ENCODE measurements at regions not wholly inside any gene's neighbourhood (a gene's known extent, or its start where the extent isn't known, plus 50 kb on each side); places are given as distances from the start of the nearest gene placed in this dataset.

GRCh38 chr12:40569626-40570179 lies 122.5 kb upstream of the CNTN1 start:
- no peak for DNase-seq
- intact Hi-C loops (cut with DNase I) = no loop called here
- 46 to 63% (median 56%) methylated on average over 1 of the region's 1 CpG for WGBS, 4 donors
- Histone ChIP-seq H3K9me3 (replicated peaks in 1 of 3) (peaks cover 0 to 4% (median 0%) of the 10 kb centered on the region in 3 donors), H3K4me3 (no peak overlapping the region), H3K36me3 (replicated peaks in 1 of 2) (no peaks in the 10 kb centered on the region), H3K4me1 (replicated peaks in 1 of 2) (peaks cover 0 to 8% of the 10 kb centered on the region in 2 donors), H3K27ac (no peak overlapping the region), H3K27me3 (no peaks in the 10 kb centered on the region)
- TF ChIP-seq CTCF (IDR thresholded peaks at IDR 0.05) (no peak), POLR2A (IDR thresholded peaks at IDR 0.05) (no peak)

- Histone ChIP-seq H3K4me1 (replicated peaks in 1 of 2) (peaks cover 0 to 8% of the 10 kb centered on the region in 2 donors), H3K36me3 (replicated peaks in 1 of 2) (no peaks in the 10 kb centered on the region), H3K9me3 (replicated peaks in 1 of 3) (no peaks in the 10 kb centered on the region), H3K27ac (no peak overlapping the region), H3K27me3 (no peaks in the 10 kb centered on the region), H3K4me3 (no peak overlapping the region)
- intact Hi-C loops (cut with DNase I) = no loop called here
- TF ChIP-seq CTCF (IDR thresholded peaks at IDR 0.05) = no peak
- no peak for TF ChIP-seq POLR2A (IDR thresholded peaks at IDR 0.05)
- no peak for DNase-seq
Measured at GRCh38 chr12:40573024-40573423, 119.2 kb upstream of the CNTN1 start.

- Histone ChIP-seq H3K36me3 (replicated peaks in 1 of 2) (no peaks in the 10 kb centered on the region), H3K27ac (no peak overlapping the region), H3K4me1 (replicated peaks in 1 of 2) (no peaks in the 10 kb centered on the region), H3K9me3 (replicated peaks in 1 of 3) (no peaks in the 10 kb centered on the region), H3K27me3 (no peaks in the 10 kb centered on the region), H3K4me3 (no peak overlapping the region)
- TF ChIP-seq POLR2A (IDR thresholded peaks at IDR 0.05) = no peak
- TF ChIP-seq CTCF (IDR thresholded peaks at IDR 0.05) = no peak
- DNase-seq = no peak
- intact Hi-C loops (cut with DNase I) = no loop called here
Measured at GRCh38 chr12:40575987-40576386, 116.3 kb upstream of the CNTN1 start.

- H3K4me3 ChIP-seq = no peak overlapping the region
- H3K27me3 ChIP-seq = no peaks in the 10 kb centered on the region
- H3K4me1 ChIP-seq (replicated peaks in 1 of 2) = no peaks in the 10 kb centered on the region
- intact Hi-C loops (cut with DNase I) = no loop called here
- no peak for TF ChIP-seq CTCF (IDR thresholded peaks at IDR 0.05)
- TF ChIP-seq POLR2A (IDR thresholded peaks at IDR 0.05) = no peak
- 52 to 66% (median 57%) methylated on average over 1 of the region's 1 CpG for WGBS, 4 donors
- H3K36me3 ChIP-seq (replicated peaks in 1 of 2) = no peaks in the 10 kb centered on the region
- H3K27ac ChIP-seq = no peak overlapping the region
- H3K9me3 ChIP-seq (replicated peaks in 1 of 3) = no peaks in the 10 kb centered on the region
- no peak for DNase-seq
Measured at GRCh38 chr12:40577834-40578233, 114.4 kb upstream of the CNTN1 start.
